H1 (cell line): ENCODE measurements at regions not wholly inside any gene's neighbourhood (a gene's known extent, or its start where the extent isn't known, plus 50 kb on each side); places are given as distances from the start of the nearest gene placed in this dataset.

ENCODE experiments used
- TF ChIP-seq, protein P1 (sequence below): fragments of 300-600 bp; sonication (generic); IDR thresholded peaks from 2 replicates; pipeline ENCODE4 v1.7.1; 2012; ENCODE audit warnings: low read length, moderate library complexity, mild to moderate bottlenecking, inconsistent platforms; ENCODE audit not compliant: insufficient replicate concordance

DNA sequence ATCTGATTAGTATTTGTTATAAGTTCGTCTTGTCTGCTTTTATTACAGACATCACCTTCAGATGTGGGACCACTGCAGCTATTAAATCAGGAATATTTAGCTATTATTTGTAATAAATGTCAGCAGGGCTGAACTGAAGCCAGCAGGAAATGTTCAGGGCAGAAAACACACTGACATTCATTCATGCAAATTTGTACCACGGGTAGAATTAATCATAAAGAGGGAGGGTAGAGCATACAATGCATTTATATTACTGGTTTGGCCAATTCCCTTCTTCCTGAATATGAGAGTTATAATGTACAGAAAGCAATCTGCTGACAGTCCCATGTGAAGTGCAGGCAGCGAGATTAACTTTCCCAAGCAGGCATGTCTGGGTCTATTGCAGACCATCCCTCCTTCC is 117.3 kb upstream of the NUDT12 start (continued):
- TF ChIP-seq, protein P1, sequence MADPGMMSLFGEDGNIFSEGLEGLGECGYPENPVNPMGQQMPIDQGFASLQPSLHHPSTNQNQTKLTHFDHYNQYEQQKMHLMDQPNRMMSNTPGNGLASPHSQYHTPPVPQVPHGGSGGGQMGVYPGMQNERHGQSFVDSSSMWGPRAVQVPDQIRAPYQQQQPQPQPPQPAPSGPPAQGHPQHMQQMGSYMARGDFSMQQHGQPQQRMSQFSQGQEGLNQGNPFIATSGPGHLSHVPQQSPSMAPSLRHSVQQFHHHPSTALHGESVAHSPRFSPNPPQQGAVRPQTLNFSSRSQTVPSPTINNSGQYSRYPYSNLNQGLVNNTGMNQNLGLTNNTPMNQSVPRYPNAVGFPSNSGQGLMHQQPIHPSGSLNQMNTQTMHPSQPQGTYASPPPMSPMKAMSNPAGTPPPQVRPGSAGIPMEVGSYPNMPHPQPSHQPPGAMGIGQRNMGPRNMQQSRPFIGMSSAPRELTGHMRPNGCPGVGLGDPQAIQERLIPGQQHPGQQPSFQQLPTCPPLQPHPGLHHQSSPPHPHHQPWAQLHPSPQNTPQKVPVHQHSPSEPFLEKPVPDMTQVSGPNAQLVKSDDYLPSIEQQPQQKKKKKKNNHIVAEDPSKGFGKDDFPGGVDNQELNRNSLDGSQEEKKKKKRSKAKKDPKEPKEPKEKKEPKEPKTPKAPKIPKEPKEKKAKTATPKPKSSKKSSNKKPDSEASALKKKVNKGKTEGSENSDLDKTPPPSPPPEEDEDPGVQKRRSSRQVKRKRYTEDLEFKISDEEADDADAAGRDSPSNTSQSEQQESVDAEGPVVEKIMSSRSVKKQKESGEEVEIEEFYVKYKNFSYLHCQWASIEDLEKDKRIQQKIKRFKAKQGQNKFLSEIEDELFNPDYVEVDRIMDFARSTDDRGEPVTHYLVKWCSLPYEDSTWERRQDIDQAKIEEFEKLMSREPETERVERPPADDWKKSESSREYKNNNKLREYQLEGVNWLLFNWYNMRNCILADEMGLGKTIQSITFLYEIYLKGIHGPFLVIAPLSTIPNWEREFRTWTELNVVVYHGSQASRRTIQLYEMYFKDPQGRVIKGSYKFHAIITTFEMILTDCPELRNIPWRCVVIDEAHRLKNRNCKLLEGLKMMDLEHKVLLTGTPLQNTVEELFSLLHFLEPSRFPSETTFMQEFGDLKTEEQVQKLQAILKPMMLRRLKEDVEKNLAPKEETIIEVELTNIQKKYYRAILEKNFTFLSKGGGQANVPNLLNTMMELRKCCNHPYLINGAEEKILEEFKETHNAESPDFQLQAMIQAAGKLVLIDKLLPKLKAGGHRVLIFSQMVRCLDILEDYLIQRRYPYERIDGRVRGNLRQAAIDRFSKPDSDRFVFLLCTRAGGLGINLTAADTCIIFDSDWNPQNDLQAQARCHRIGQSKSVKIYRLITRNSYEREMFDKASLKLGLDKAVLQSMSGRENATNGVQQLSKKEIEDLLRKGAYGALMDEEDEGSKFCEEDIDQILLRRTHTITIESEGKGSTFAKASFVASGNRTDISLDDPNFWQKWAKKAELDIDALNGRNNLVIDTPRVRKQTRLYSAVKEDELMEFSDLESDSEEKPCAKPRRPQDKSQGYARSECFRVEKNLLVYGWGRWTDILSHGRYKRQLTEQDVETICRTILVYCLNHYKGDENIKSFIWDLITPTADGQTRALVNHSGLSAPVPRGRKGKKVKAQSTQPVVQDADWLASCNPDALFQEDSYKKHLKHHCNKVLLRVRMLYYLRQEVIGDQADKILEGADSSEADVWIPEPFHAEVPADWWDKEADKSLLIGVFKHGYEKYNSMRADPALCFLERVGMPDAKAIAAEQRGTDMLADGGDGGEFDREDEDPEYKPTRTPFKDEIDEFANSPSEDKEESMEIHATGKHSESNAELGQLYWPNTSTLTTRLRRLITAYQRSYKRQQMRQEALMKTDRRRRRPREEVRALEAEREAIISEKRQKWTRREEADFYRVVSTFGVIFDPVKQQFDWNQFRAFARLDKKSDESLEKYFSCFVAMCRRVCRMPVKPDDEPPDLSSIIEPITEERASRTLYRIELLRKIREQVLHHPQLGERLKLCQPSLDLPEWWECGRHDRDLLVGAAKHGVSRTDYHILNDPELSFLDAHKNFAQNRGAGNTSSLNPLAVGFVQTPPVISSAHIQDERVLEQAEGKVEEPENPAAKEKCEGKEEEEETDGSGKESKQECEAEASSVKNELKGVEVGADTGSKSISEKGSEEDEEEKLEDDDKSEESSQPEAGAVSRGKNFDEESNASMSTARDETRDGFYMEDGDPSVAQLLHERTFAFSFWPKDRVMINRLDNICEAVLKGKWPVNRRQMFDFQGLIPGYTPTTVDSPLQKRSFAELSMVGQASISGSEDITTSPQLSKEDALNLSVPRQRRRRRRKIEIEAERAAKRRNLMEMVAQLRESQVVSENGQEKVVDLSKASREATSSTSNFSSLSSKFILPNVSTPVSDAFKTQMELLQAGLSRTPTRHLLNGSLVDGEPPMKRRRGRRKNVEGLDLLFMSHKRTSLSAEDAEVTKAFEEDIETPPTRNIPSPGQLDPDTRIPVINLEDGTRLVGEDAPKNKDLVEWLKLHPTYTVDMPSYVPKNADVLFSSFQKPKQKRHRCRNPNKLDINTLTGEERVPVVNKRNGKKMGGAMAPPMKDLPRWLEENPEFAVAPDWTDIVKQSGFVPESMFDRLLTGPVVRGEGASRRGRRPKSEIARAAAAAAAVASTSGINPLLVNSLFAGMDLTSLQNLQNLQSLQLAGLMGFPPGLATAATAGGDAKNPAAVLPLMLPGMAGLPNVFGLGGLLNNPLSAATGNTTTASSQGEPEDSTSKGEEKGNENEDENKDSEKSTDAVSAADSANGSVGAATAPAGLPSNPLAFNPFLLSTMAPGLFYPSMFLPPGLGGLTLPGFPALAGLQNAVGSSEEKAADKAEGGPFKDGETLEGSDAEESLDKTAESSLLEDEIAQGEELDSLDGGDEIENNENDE: no peak
